ENCODE measurements at regions not wholly inside any gene's neighbourhood (a gene's known extent, or its start where the extent isn't known, plus 50 kb on each side); places are given as distances from the start of the nearest gene placed in this dataset.

DNA sequence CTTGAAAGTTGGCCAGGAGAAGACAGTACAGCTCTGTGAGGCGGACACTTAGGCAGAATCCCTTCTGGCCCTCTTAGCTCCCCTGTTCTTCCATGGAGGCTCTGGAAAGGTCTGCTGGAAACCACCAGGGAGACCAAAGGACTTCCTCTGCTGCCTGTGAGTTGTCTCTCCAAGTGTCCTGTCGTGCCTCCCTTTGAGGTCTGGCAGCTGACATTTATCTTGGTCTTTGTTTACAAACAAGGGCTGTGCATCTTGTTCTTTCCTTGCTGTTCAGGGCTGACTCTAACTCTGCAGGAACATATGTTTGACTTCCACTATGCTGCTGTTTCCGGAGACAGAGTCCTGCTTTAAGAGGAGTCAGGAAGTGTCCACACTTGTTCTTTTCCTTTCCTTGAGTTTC lies 159.9 kb upstream of the FRMD6 start:
- no peak overlapping the region for H3K4me3 ChIP-seq (replicated peaks; ENCODE audit: low read depth, low read length)
- H3K36me3 ChIP-seq (ENCODE audit: control insufficient read depth, insufficient read depth, low read length), result no peaks in the 10 kb centered on the region
- TF ChIP-seq, protein P1, sequence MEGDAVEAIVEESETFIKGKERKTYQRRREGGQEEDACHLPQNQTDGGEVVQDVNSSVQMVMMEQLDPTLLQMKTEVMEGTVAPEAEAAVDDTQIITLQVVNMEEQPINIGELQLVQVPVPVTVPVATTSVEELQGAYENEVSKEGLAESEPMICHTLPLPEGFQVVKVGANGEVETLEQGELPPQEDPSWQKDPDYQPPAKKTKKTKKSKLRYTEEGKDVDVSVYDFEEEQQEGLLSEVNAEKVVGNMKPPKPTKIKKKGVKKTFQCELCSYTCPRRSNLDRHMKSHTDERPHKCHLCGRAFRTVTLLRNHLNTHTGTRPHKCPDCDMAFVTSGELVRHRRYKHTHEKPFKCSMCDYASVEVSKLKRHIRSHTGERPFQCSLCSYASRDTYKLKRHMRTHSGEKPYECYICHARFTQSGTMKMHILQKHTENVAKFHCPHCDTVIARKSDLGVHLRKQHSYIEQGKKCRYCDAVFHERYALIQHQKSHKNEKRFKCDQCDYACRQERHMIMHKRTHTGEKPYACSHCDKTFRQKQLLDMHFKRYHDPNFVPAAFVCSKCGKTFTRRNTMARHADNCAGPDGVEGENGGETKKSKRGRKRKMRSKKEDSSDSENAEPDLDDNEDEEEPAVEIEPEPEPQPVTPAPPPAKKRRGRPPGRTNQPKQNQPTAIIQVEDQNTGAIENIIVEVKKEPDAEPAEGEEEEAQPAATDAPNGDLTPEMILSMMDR (IDR thresholded peaks at IDR 0.05; ENCODE audit: insufficient read depth, low read length, poor library complexity, severe bottlenecking), result no peak
- no peaks in the 10 kb centered on the region; the same call in 1 of the 2 replicates for H3K27me3 ChIP-seq (replicated peaks; ENCODE audit: control insufficient read depth, insufficient read depth, low read length)
- DNase-seq (ENCODE audit: extremely low read depth, insufficient read length), result no peak

DNA sequence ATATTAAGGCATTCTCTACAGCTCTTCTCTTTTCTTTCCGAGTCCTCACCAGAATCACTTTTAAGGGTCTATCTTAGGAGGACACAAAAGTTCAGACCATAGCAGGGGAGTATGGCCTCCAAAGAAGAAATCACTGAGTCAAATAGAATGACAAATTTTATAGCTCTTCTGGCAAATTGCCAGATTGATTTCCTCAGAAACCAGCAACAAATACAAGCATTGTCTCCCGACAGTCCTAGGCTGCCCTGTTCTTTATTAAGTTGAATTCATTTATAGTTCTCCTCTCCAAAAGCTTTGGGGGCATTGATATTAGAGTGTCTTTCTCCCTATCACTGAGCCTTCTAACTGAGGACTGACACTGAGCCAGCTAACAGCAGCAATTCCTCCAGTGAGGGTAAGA lies 156.4 kb upstream of the FRMD6 start:
- DNase-seq (ENCODE audit: extremely low read depth, insufficient read length), result no peak
- TF ChIP-seq, protein P1 (IDR thresholded peaks at IDR 0.05; ENCODE audit: insufficient read depth, low read length, poor library complexity, severe bottlenecking), result no peak
- no peaks in the 10 kb centered on the region; the same call in 1 of the 2 replicates for H3K27me3 ChIP-seq (replicated peaks; ENCODE audit: control insufficient read depth, insufficient read depth, low read length)
- H3K4me3 ChIP-seq (replicated peaks; ENCODE audit: low read depth, low read length), result no peak overlapping the region
- no peaks in the 10 kb centered on the region for H3K36me3 ChIP-seq (ENCODE audit: control insufficient read depth, insufficient read depth, low read length)

DNA sequence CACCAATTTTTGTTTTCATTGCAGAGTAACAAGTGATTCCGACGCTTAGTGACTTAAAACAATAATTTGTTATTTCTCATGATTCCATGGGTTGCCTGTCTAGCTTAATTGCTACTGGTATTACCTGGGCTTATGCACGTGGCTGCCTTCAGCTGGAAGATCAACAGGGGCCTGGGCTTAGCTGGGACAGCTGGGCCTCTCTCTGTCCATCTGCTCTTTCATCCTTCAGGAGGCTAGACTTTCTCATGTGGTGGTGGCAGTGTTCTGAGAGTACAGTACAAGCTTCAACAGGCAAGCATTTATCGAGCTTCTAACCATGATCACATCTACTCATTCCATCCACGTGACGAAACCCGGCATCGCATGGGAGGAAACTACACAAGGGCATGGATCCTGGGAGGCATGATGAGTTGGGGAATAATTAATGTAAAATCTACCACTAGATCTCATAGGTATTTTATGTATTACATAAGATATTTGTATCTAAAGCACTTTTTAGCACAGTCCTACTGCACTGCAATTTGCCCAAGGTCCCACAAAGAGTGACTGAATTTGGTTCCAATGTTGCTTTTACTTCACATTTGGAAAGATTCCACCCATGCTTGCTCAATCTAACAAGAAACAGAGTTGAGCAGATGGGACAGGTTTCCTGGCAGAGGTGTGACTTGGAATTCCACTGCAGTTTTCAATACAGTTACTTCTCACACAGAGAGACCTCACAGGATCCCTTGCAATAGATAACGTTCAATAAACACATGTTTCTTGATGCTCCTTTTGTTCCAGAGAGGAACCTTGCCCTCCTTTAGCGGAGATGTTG lies 153.1 kb upstream of the FRMD6 start:
- Histone ChIP-seq H3K4me3 (replicated peaks; ENCODE audit: low read depth, low read length) (no peak overlapping the region), H3K36me3 (ENCODE audit: control insufficient read depth, insufficient read depth, low read length) (no peaks in the 10 kb centered on the region), H3K27me3 (replicated peaks; ENCODE audit: control insufficient read depth, insufficient read depth, low read length) (no peaks in the 10 kb centered on the region; the same call in 1 of the 2 replicates)
- TF ChIP-seq, protein P1 (IDR thresholded peaks at IDR 0.05; ENCODE audit: insufficient read depth, low read length, poor library complexity, severe bottlenecking), result no peak
- no peak for DNase-seq (ENCODE audit: extremely low read depth, insufficient read length)

DNA sequence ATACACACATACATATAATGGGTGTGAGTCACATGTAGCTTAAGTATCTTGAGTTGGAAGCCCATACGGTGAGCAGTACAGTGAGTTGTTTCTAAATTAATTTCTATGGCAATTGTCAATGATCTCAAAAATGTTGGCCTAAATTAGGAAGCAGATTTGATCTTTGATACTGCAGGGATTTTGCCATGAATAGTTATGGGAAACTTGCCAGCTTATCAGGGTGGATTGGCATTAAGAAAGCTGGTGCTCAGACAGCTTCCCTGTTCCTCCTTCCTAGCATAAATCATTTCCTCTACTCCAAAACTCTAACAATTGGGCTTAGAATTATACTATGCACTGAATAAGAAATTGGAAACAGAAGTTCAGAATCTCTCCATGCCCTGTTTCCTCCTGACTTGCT lies 150.9 kb upstream of the FRMD6 start:
- Histone ChIP-seq H3K36me3 (ENCODE audit: control insufficient read depth, insufficient read depth, low read length) (no peaks in the 10 kb centered on the region), H3K4me3 (replicated peaks; ENCODE audit: low read depth, low read length) (no peak overlapping the region), H3K27me3 (replicated peaks; ENCODE audit: control insufficient read depth, insufficient read depth, low read length) (no peaks in the 10 kb centered on the region)
- TF ChIP-seq, protein P1 (IDR thresholded peaks at IDR 0.05; ENCODE audit: insufficient read depth, low read length, poor library complexity, severe bottlenecking), result no peak
- DNase-seq (ENCODE audit: extremely low read depth, insufficient read length), result no peak

DNA sequence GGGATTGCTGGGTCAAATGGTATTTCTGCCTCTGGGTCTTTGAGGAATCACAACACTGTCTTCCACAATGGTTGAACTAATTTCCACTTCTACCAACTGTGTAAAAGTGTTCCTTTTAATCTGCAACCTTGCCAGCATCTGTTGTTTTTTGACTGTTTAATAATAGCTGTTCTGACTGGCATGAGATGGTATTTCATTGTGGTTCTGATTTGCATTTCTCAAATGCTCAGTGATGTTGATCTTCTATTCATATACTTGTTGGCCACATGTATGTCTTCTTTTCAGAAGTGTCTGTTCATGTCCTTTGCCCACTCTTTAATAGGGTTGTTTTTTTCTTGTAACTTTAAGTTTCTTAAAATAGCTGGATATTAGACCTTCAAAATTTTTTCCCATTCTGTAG lies 150.0 kb upstream of the FRMD6 start:
- TF ChIP-seq, protein P1 (IDR thresholded peaks at IDR 0.05; ENCODE audit: insufficient read depth, low read length, poor library complexity, severe bottlenecking), result no peak
- DNase-seq (ENCODE audit: extremely low read depth, insufficient read length), result no peak
- Histone ChIP-seq H3K27me3 (replicated peaks; ENCODE audit: control insufficient read depth, insufficient read depth, low read length) (no peaks in the 10 kb centered on the region), H3K4me3 (replicated peaks; ENCODE audit: low read depth, low read length) (no peak overlapping the region), H3K36me3 (ENCODE audit: control insufficient read depth, insufficient read depth, low read length) (no peaks in the 10 kb centered on the region)

Measured in GM06990 (cell line).